ENCODE measurements at regions not wholly inside any gene's neighbourhood (a gene's known extent, or its start where the extent isn't known, plus 50 kb on each side); places are given as distances from the start of the nearest gene placed in this dataset.

GRCh38 chr3:78481050-78481449 lies 1286.7 kb downstream of the ROBO1 start:
- Mint-ChIP-seq H3K27me3 (ENCODE audit: unreplicated experiment) (no peaks in the 10 kb centered on the region), H3K4me1 (ENCODE audit: low read depth, unreplicated experiment) (peaks cover 4% of the 10 kb centered on the region), H3K27ac (ENCODE audit: unreplicated experiment) (no peak overlapping the region), H3K9me3 (ENCODE audit: unreplicated experiment) (no peaks in the 10 kb centered on the region), H3K36me3 (ENCODE audit: unreplicated experiment) (peaks cover under 1% of the 10 kb centered on the region), H3K4me3 (ENCODE audit: unreplicated experiment) (no peak overlapping the region)
- no peak for TF ChIP-seq CTCF (IDR thresholded peaks at IDR 0.05; ENCODE audit: partially characterized antibody, unreplicated experiment)
- DNase-seq: no peak

DNA sequence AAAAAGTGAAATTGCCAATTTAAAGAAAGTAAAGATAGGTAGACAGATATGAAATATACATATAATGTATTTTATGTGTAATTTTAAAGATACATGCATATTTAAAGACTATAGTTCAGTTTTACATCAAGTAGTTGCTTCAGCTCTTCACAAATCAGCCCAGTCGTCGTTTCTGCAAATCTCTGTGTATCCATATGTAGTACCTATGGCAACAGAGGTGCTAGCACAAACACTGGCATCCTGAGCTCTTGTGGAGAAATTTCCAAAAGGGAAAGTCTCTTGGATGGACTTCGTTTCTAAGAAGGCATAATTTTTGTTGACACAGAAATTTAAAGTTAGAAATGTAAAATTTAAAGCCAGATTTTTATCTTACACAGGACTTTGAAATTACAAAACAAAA lies 1284.7 kb downstream of the ROBO1 start:
- DNase-seq: no peak
- no peaks in the 10 kb centered on the region for H3K9me3 Mint-ChIP-seq (ENCODE audit: unreplicated experiment)
- no peak for TF ChIP-seq CTCF (IDR thresholded peaks at IDR 0.05; ENCODE audit: partially characterized antibody, unreplicated experiment)
- H3K27me3 Mint-ChIP-seq (ENCODE audit: unreplicated experiment): no peaks in the 10 kb centered on the region
- H3K27ac Mint-ChIP-seq (ENCODE audit: unreplicated experiment): no peak overlapping the region
- H3K4me1 Mint-ChIP-seq (ENCODE audit: low read depth, unreplicated experiment): peaks cover 4% of the 10 kb centered on the region
- peaks cover 6% of the 10 kb centered on the region for H3K36me3 Mint-ChIP-seq (ENCODE audit: unreplicated experiment)
- H3K4me3 Mint-ChIP-seq (ENCODE audit: unreplicated experiment): no peak overlapping the region

- Mint-ChIP-seq H3K27me3 (ENCODE audit: unreplicated experiment) (no peaks in the 10 kb centered on the region), H3K4me3 (ENCODE audit: unreplicated experiment) (no peak overlapping the region)
- DNase-seq: no peak
Observed at GRCh38 chr3:78494851-78495250, 1272.9 kb downstream of the ROBO1 start.

GRCh38 chr3:78495301-78495700 lies 1272.5 kb downstream of the ROBO1 start:
- no peaks in the 10 kb centered on the region for H3K27me3 Mint-ChIP-seq (ENCODE audit: unreplicated experiment)
- H3K4me3 Mint-ChIP-seq (ENCODE audit: unreplicated experiment): no peak overlapping the region
- DNase-seq: no peak
- no peak for TF ChIP-seq CTCF (IDR thresholded peaks at IDR 0.05; ENCODE audit: partially characterized antibody, unreplicated experiment)
- H3K4me1 Mint-ChIP-seq (ENCODE audit: low read depth, unreplicated experiment): peaks cover 29% of the 10 kb centered on the region
- H3K9me3 Mint-ChIP-seq (ENCODE audit: unreplicated experiment): peaks cover 5% of the 10 kb centered on the region
- no peaks in the 10 kb centered on the region for H3K36me3 Mint-ChIP-seq (ENCODE audit: unreplicated experiment)
- H3K27ac Mint-ChIP-seq (ENCODE audit: unreplicated experiment): no peak overlapping the region

More at GRCh38 chr3:78494851-78495250, 1272.9 kb downstream of the ROBO1 start:
- Mint-ChIP-seq H3K4me1 (ENCODE audit: low read depth, unreplicated experiment) (peaks cover 29% of the 10 kb centered on the region), H3K9me3 (ENCODE audit: unreplicated experiment) (peaks cover 5% of the 10 kb centered on the region), H3K27ac (ENCODE audit: unreplicated experiment) (no peak overlapping the region), H3K36me3 (ENCODE audit: unreplicated experiment) (no peaks in the 10 kb centered on the region)
- no peak for TF ChIP-seq CTCF (IDR thresholded peaks at IDR 0.05; ENCODE audit: partially characterized antibody, unreplicated experiment)

GRCh38 chr3:78496501-78496900 lies 1271.3 kb downstream of the ROBO1 start:
- Mint-ChIP-seq H3K4me3 (ENCODE audit: unreplicated experiment) (no peak overlapping the region), H3K9me3 (ENCODE audit: unreplicated experiment) (peaks cover 5% of the 10 kb centered on the region), H3K27ac (ENCODE audit: unreplicated experiment) (peak overlapping the region; percentile 11), H3K4me1 (ENCODE audit: low read depth, unreplicated experiment) (peaks cover 29% of the 10 kb centered on the region), H3K27me3 (ENCODE audit: unreplicated experiment) (no peaks in the 10 kb centered on the region), H3K36me3 (ENCODE audit: unreplicated experiment) (no peaks in the 10 kb centered on the region)
- DNase-seq: no peak
- no peak for TF ChIP-seq CTCF (IDR thresholded peaks at IDR 0.05; ENCODE audit: partially characterized antibody, unreplicated experiment)
